Endothelial cell of umbilical vein (primary cell): ENCODE measurements at regions not wholly inside any gene's neighbourhood (a gene's known extent, or its start where the extent isn't known, plus 50 kb on each side); places are given as distances from the start of the nearest gene placed in this dataset.

Experiments used
- BruUV-seq: library from RNA; stranded (reverse); fragments of 400-500 nt; replicated peaks from 2 replicates; lab custom pipeline; 2021; lab: Mats Ljungman, UMichigan
- CTCF ChIA-PET: fragments of 300-600, 350-600 bp; sonication (Branson Sonifier 250); formaldehyde crosslinking; loops from one replicate; lab custom pipeline; 2021; ENCODE audit warnings: antibody characterized with exemption, inconsistent platforms; lab: Charles Lee
- POLR2A ChIA-PET: fragments of 300-600, 350-600 bp; sonication (Branson Sonifier 250); formaldehyde crosslinking; loops from one replicate; lab custom pipeline; 2021; ENCODE audit warnings: antibody characterized with exemption, inconsistent platforms; lab: Charles Lee
- DNase-seq: peaks from one replicate; pipeline ENCODE4 v3.0.0-alpha.2; 2011; ENCODE audit warnings: low read depth, low spot score
- FAIRE-seq: peaks from 2 replicates; lab custom pipeline; 2011; peaks lifted over from hg19 to GRCh38; lab: Jason Lieb, UNC
- H2AFZ ChIP-seq: 2 replicates; pipeline ENCODE4 v1.6.0; 2012; ENCODE audit warnings: low read depth, low read length, control low read depth, inconsistent platforms
- H3K27ac ChIP-seq: 2 replicates; pipeline ENCODE4 v1.5.1; 2011; ENCODE audit warnings: low read depth, mild to moderate bottlenecking, control low read depth, low read length, moderate library complexity; ENCODE audit not compliant: insufficient read depth
- H3K27me3 ChIP-seq, 2 experiments: 2 replicates each; pipeline versions ENCODE4 v1.6.0 to v1.6.1; 2011; ENCODE audit warnings: low read length in 2 of 2, mixed read lengths in 1 of 2; ENCODE audit not compliant: control insufficient read depth in 2 of 2, insufficient read depth in 2 of 2
- H3K36me3 ChIP-seq, 2 experiments: 2 replicates in 1 of 2; 3 replicates in 1 of 2; pipeline ENCODE4 v1.5.1; 2011; ENCODE audit warnings: low read length in 2 of 2, mild to moderate bottlenecking in 1 of 2, moderate library complexity in 1 of 2; ENCODE audit not compliant: control insufficient read depth in 2 of 2, insufficient read depth in 2 of 2; ENCODE audit errors: extremely low read depth in 1 of 2
- H3K4me1 ChIP-seq: 3 replicates; pipeline ENCODE4 v1.5.1; 2011; ENCODE audit warnings: mild to moderate bottlenecking, low read length; ENCODE audit not compliant: control insufficient read depth, insufficient read depth; ENCODE audit errors: extremely low read depth
- H3K4me2 ChIP-seq: 2 replicates; pipeline ENCODE4 v1.6.1; 2011; ENCODE audit warnings: low read length, control low read depth, mixed read lengths; ENCODE audit not compliant: insufficient read depth
- H3K4me3 ChIP-seq, 3 experiments: fragments of 200-600 bp in 1 of 3; sonication (generic), shearing (Covaris generic) in 1 of 3; replicated peaks in 1 of 3; 2 replicates each; pipeline ENCODE4 v1.5.1; 2011 to 2016; ENCODE audit warnings: control low read depth in 3 of 3, low read length in 3 of 3, mild to moderate bottlenecking in 2 of 3, inconsistent platforms in 1 of 3, low read depth in 1 of 3, moderate library complexity in 1 of 3; ENCODE audit not compliant: insufficient read depth in 1 of 3
- H3K79me2 ChIP-seq: 2 replicates; pipeline ENCODE4 v1.6.0; 2012; ENCODE audit warnings: low read length, inconsistent platforms; ENCODE audit not compliant: control insufficient read depth, insufficient read depth
- H3K9ac ChIP-seq: replicated peaks from 2 replicates; pipeline ENCODE3; 2011; ENCODE audit warnings: low read length, control low read depth; ENCODE audit not compliant: insufficient read depth; ENCODE audit errors: extremely low read depth
- H3K9me1 ChIP-seq: replicated peaks from 3 replicates; pipeline ENCODE4 v1.6.0; 2011; ENCODE audit warnings: mild to moderate bottlenecking, low read length; ENCODE audit not compliant: control insufficient read depth, insufficient read depth; ENCODE audit errors: extremely low read depth
- H3K9me3 ChIP-seq: replicated peaks from 2 replicates; pipeline ENCODE4 v1.5.1; 2012; ENCODE audit warnings: low read length, inconsistent platforms; ENCODE audit not compliant: control insufficient read depth, insufficient read depth
- H4K20me1 ChIP-seq: replicated peaks from 2 replicates; pipeline ENCODE3; 2011; ENCODE audit warnings: mild to moderate bottlenecking, low read length; ENCODE audit not compliant: control insufficient read depth, insufficient read depth; ENCODE audit errors: extremely low read depth
- EZH2 ChIP-seq: IDR thresholded peaks from 2 replicates; pipeline ENCODE4 v1.6.1; 2012; ENCODE audit warnings: borderline replicate concordance, low read depth, mild to moderate bottlenecking, moderate library complexity, low read length, inconsistent platforms; ENCODE audit not compliant: severe bottlenecking
- FOS ChIP-seq: IDR thresholded peaks from 2 replicates; pipeline ENCODE4 v1.6.1; 2011; ENCODE audit warnings: mild to moderate bottlenecking, low read length, moderate library complexity, borderline replicate concordance; ENCODE audit not compliant: insufficient read depth
- GATA2 ChIP-seq: IDR thresholded peaks from 2 replicates; pipeline ENCODE4 v1.7.0; 2011; ENCODE audit warnings: low read depth, mild to moderate bottlenecking, moderate library complexity, mixed read lengths, low read length; ENCODE audit not compliant: insufficient read length, insufficient read depth
- JUN ChIP-seq: IDR thresholded peaks from 2 replicates; pipeline ENCODE4 v1.6.1; 2011; ENCODE audit warnings: borderline replicate concordance, low read depth; ENCODE audit not compliant: insufficient read length, insufficient read depth
- MYC ChIP-seq: IDR thresholded peaks from one replicate; pipeline ENCODE4 v1.6.1; 2011; ENCODE audit warnings: mild to moderate bottlenecking, low read depth, low read length
- POLR2A ChIP-seq: IDR thresholded peaks from 2 replicates; pipeline ENCODE4 v1.6.1; 2012; ENCODE audit warnings: low read depth, mild to moderate bottlenecking, control low read depth, low read length
- POLR2AphosphoS5 ChIP-seq: IDR thresholded peaks from 2 replicates; pipeline ENCODE4 v1.6.1; 2012; ENCODE audit warnings: low read depth, mild to moderate bottlenecking, control low read depth, low read length, moderate library complexity; ENCODE audit not compliant: insufficient read depth
- dilution Hi-C: fragments of 300-500 bp; cut with MboI; formaldehyde crosslinking; loops from one replicate; pipeline ENCODE4 v1.15.0; 2019; ENCODE audit warnings: low sequenced_read_pairs; ENCODE audit not compliant: extremely low pct_ligation_motif_present
- intact Hi-C: fragments of 100-400 bp; cut with micrococcal nuclease; formaldehyde crosslinking; loops from one replicate; pipeline ENCODE4 v1.10.0; 2022
- TF ChIP-seq, protein P1 (sequence below), 2 donors: IDR thresholded peaks; 1 replicate in 1 of 2; 2 replicates in 1 of 2; pipeline ENCODE4 v1.5.1; 2011; ENCODE audit warnings: low read length in 2 of 2, mild to moderate bottlenecking in 2 of 2, moderate library complexity in 2 of 2, control low read depth in 1 of 2, inconsistent platforms in 1 of 2, low read depth in 1 of 2; ENCODE audit not compliant: insufficient read depth in 1 of 2; ENCODE audit errors: extremely low read depth in 1 of 2
- TF ChIP-seq, protein P2 (sequence below): IDR thresholded peaks from 2 replicates; pipeline ENCODE4 v1.6.1; 2011; ENCODE audit not compliant: insufficient read depth, insufficient read length

GRCh38 chr7:109476409-109476808, 906.7 kb downstream of the DNAJB9 start:
- dilution Hi-C loops = no loop called here
- no peak overlapping the region for H3K4me3 ChIP-seq
- BruUV-seq = no TSS peak

More at GRCh38 chr7:109476409-109476808, 906.7 kb downstream of the DNAJB9 start:
- FAIRE-seq (no peak), DNase-seq (no peak)
- POLR2A ChIA-PET = no interaction called here
- Histone ChIP-seq H3K9ac (no peak overlapping the region), H4K20me1 (no peaks in the 10 kb centered on the region), H2AFZ (no peak overlapping the region), H3K79me2 (no peaks in the 10 kb centered on the region), H3K9me1 (no peaks in the 10 kb centered on the region), H3K27me3 (no peaks in the 10 kb centered on the region), H3K4me2 (no peak overlapping the region), H3K36me3 (no peaks in the 10 kb centered on the region), H3K9me3 (no peaks in the 10 kb centered on the region), H3K4me1 (no peaks in the 10 kb centered on the region), H3K27ac (no peak overlapping the region)
- intact Hi-C loops = no loop called here
- TF ChIP-seq, protein P1, sequence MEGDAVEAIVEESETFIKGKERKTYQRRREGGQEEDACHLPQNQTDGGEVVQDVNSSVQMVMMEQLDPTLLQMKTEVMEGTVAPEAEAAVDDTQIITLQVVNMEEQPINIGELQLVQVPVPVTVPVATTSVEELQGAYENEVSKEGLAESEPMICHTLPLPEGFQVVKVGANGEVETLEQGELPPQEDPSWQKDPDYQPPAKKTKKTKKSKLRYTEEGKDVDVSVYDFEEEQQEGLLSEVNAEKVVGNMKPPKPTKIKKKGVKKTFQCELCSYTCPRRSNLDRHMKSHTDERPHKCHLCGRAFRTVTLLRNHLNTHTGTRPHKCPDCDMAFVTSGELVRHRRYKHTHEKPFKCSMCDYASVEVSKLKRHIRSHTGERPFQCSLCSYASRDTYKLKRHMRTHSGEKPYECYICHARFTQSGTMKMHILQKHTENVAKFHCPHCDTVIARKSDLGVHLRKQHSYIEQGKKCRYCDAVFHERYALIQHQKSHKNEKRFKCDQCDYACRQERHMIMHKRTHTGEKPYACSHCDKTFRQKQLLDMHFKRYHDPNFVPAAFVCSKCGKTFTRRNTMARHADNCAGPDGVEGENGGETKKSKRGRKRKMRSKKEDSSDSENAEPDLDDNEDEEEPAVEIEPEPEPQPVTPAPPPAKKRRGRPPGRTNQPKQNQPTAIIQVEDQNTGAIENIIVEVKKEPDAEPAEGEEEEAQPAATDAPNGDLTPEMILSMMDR (IDR thresholded peaks at IDR 0.05; ENCODE audit: extremely low read depth in 1 of 2, insufficient read depth in 1 of 2, low read depth in 1 of 2, low read length in 2 of 2) = no peak
- TF ChIP-seq MYC (no peak), JUN (no peak), GATA2 (no peak), EZH2 (no peak), POLR2A (no peak), POLR2AphosphoS5 (no peak), FOS (no peak)
- TF ChIP-seq, protein P2, sequence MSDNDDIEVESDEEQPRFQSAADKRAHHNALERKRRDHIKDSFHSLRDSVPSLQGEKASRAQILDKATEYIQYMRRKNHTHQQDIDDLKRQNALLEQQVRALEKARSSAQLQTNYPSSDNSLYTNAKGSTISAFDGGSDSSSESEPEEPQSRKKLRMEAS = no peak
- CTCF ChIA-PET = no interaction called here
